HG02943 (cell line): ENCODE measurements at regions not wholly inside any gene's neighbourhood (a gene's known extent, or its start where the extent isn't known, plus 50 kb on each side); places are given as distances from the start of the nearest gene placed in this dataset.

Experiments
- ATAC-seq: cut with Tn5 transposase; IDR thresholded peaks from one replicate; pipeline ENCODE4 v1.9.1; 2021; ENCODE audit warnings: mild to moderate bottlenecking, low read depth, moderate library complexity; ENCODE audit not compliant: unreplicated experiment

GRCh38 chr4:166594326-166594946, 639.9 kb downstream of the SPOCK3 start:
- ATAC-seq: no peak

DNA sequence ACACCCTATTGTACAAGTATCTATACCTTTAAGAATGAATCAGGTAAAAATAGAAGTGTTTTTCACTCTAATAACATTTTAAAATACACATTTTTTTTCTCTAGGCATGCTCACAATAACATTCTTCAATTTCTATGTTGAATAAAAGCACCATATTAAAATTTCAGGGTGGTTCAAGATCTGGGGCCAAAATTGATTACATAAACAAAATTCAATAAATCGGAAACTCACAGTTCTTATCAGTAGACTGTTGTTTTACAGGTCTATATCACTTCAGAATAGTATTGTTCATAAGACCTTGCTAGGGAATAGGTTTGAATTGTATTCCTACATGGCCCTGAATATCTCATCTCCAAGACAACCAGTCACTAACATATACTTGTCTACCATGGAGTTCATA, 634.0 kb downstream of the SPOCK3 start:
- ATAC-seq: no peak

- no peak for ATAC-seq
These were observed 632.2 kb downstream of the SPOCK3 start for GRCh38 chr4:166602068-166602467.

- no peak for ATAC-seq
These were observed 611.8 kb downstream of the SPOCK3 start for GRCh38 chr4:166622425-166622977.

DNA sequence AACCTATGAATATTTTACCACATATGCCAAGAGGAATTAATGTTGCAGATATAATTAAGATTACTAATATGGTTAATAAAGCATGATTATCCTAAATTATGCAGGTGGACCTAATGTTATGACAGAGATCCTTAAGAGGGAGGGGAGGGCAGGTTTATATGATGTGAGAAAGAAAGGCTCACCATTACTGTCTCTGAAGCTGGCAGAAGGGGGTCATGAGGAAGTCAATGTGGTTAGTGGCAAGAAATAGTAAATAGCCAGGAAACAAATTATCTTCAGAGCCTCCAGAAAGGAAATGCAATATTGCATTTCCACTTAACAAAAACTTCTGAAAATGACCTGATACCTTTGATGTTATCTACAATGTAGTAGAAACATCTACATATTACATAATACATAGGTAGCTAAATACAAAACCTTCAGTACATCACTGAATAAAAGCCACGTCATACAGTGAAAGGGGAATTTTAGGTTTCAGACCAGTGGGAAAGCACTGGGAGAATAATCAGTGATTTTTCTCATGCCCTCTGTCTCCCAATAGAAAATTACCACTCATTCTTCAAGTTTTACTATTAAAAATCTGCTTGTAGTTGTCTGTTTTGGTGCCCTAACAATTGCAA, 609.2 kb downstream of the SPOCK3 start:
- no peak for ATAC-seq

DNA sequence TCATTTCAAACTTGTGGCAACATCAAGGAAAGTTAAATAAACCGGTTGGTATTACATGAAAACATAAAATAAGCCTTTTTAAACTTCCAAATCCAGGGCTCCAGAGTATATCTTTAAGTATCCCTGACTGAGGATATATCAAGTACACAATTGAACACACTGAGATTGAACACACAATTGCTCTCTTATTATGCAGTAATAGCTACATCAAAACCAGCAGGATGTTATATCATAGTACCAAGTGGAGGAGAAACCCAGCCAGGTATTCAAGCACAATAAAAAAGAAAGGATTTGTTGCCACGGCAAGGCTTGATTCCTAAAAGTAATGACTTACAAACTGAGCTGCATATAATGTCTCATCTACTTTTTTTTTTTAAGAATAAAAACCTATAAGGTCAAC, 605.8 kb downstream of the SPOCK3 start:
- no peak for ATAC-seq

DNA sequence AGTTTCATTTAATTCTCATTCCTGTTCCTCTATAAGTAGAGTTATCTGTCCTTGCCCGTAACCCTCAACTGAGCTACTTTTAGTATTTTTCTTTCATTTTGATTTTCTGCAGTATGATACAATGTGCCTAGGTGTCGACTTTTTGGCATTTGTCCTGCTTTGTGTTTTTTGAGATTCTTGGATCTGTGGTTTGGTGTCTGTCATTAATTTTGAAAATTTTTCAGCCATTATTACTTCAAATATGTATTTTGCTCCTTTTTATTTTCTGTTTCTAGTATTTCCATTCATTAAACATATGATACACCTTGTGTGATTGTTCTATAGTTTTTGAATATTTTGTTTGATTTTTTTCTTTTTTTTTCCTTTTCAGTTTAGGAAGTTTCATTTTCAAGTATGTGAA, 598.9 kb downstream of the SPOCK3 start:
- ATAC-seq: no peak

DNA sequence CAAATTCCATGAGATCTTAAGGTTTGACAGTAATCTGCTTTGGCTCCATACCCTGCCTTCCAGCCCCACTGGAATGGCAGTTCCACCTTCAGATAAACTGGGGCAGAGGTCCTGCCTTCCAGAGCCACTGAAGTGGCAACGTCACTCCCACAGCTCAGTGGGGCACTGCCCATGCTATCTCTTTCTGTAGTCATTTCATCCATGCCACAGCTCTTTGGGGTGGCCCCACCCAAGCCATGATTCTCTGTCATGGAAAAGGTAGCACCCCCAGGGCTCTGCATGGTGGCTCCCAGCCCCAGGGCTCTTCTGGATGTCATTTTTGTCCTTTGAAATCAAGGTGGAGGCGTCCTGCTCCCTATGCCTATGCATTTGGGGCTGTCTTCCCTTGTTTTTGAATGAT, 596.5 kb downstream of the SPOCK3 start:
- no peak for ATAC-seq

DNA sequence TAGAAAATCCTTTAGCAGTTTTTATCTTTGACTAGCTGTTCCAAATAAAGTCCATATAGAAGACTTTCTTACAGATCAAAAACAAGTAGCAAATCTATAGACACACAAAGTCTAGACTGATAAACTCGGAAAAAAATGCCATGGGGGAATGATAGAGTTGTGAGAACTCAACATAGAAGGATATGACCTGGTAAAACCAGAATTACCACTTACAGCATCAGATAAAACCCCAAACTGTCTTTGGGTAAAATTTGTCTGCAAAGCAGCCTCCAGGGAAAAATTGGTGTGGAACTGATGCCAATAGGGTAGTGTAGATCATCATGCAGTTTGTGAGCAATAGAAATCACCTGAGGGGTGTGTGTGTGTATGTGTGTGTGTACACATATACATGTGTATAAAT, 579.1 kb downstream of the SPOCK3 start:
- ATAC-seq: no peak

DNA sequence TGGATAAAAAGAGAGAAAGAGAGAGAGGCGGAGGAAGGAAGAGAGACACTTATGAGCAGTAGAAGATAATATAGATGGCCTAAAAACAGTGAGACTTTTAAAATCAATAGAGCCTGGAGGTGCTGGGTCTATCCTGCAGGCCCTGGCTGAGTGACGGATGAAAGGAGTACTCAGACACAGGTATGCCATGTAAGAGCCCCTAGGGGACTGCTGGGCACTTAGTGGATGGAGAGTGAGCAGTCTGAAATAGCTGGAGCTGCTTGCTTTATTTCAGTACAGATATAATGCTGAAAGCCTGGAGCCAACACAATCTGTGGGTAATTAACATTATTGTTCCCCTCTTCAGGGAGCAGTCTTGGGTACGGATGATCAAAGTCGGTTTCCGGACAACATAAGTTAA, 578.6 kb downstream of the SPOCK3 start:
- no peak for ATAC-seq

GRCh38 chr4:166657261-166657660, 577.0 kb downstream of the SPOCK3 start:
- ATAC-seq: no peak

- ATAC-seq: no peak
These were observed 575.7 kb downstream of the SPOCK3 start for GRCh38 chr4:166658585-166658984.

- ATAC-seq: peak; percentile 78
These were observed 571.9 kb downstream of the SPOCK3 start for GRCh38 chr4:166662266-166662843.

DNA sequence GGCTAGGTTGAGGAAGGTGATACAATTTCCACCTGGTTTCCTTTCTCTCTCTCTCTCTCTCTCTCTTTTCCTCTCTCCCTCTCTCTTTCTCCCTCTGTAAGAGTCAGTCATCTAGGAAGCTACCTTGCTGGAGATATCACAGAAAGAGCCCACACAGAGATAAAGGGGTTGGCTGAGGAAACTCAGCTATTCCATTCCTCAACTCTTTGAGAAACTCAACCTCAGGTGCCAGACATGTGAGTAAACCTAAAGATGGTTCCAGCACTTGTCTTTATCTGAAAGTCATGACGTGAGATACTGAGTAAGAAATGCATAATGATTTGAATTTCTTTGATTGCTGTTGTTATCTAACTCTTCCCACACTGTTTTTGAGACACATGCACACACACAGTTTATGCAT, 564.0 kb downstream of the SPOCK3 start:
- no peak for ATAC-seq

GRCh38 chr4:166673911-166674310, 560.4 kb downstream of the SPOCK3 start:
- ATAC-seq: no peak

DNA sequence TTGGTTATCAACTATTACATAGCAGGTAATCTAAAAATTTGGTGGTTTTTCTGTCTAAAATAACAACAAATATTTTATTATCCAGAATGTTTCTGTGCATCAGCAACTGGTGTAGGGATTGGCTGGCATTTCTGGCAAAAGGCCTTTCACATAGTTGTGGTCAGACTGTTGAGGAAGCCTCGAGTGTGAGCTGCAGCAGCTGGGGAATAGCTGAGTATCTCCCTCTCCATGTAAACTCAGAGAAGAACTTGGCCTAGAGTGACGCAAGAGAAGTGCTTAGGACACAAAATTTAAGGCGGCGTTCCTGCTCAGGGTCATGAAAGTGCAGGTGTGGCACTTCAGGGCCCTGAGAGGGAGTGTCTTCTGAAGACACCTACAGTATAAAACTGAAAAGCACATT, 558.9 kb downstream of the SPOCK3 start:
- no peak for ATAC-seq

DNA sequence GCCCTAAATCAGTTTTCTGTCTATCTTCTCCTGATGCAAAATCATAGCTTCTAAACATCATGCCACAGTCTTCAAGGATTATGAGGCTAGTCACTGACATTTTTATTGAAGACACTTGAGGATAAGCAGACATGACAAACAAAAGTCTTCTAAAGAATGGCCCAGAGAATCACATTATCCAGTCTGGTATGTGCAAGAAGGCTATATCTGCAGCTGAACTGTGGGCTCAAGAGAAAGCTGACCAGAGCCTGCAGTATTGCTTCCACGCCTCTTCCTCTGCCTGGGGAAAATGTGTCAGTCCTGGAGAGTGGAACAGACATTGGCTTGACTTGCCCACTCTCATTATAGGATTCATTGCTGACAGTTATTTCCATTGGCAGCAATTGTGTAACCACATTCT, 553.5 kb downstream of the SPOCK3 start:
- ATAC-seq: no peak

DNA sequence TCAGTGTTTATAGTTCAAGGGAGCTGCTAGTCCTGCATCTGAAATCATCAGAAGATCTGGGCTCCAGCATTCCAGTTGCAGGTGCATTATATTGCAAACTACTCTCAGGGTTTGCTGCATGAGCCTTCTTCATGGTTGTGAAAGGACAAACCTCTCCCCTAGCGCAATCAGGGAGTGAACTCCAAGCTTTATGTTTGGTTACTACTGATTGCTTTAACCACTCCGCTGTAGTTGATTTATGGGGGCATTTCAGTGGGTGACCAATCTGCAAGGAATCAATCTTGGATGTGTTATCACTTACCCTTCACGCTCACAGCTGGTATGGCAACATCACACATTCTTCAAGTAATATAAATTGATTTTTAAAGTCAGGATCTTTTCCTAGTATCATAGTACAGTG, 552.1 kb downstream of the SPOCK3 start:
- ATAC-seq: no peak
